ENCODE measurements at regions not wholly inside any gene's neighbourhood (a gene's known extent, or its start where the extent isn't known, plus 50 kb on each side); places are given as distances from the start of the nearest gene placed in this dataset.

- no peak for TF ChIP-seq TCF4 (CRISPR knock-in tag; IDR thresholded peaks at IDR 0.05; ENCODE audit: borderline replicate concordance)
- TF ChIP-seq OSR1 (CRISPR knock-in tag; IDR thresholded peaks at IDR 0.05), result no peak
- TF ChIP-seq PPARA (CRISPR knock-in tag; IDR thresholded peaks at IDR 0.05; ENCODE audit: borderline replicate concordance), result no peak
- no peak for TF ChIP-seq CREB5 (CRISPR knock-in tag; IDR thresholded peaks at IDR 0.05; ENCODE audit: low read depth)
- no peak for TF ChIP-seq GLIS3 (CRISPR knock-in tag; IDR thresholded peaks at IDR 0.05)
- TF ChIP-seq ZFP30 (CRISPR knock-in tag; IDR thresholded peaks at IDR 0.05), result no peak
- no peak for ATAC-seq
Observed at GRCh38 chr3:35871009-35871408, 231.7 kb downstream of the ARPP21 start.

DNA sequence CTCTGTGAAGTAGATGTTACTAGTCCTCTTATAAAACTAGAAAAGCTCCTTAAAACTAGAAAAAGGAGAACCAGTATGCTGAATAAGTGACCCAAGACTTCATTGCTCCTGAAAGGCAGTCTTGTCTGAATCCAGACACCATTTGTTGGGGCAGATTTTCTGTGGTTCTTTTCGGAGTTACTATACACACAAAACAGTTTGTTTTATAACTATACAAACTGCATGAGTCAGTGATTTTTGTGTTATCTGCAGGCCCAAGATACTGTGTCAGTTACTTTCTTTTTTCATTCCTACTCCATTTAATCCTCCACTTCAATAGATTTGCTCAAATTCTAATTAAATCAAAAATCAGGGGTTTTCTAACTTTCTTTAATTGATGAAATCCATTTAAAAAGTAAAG is 244.6 kb downstream of the ARPP21 start:
- no peak for ATAC-seq

DNA sequence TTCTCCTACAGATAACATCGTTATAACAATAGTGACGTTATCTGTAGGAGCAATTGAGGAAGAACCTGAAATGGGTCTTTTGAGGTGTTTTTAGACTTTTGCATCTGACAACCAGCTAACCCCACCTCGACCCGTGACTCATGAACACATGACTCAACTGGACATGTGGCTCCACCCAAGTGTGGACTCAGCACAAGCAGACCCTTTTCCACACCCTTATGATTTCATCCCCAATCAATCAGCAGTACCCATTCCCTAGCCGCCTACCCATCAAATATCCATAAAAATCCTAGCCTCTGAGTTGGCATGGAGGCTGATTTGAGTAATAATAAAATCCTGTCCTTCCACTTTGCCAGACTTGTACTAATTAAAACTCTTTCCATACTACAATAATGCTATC is 255.4 kb downstream of the ARPP21 start:
- no peak for ATAC-seq
- TF ChIP-seq SNAI2 (CRISPR knock-in tag; IDR thresholded peaks at IDR 0.05) (no peak), OSR1 (CRISPR knock-in tag; IDR thresholded peaks at IDR 0.05) (no peak), ZNF8 (CRISPR knock-in tag; IDR thresholded peaks at IDR 0.05) (no peak), GLIS3 (CRISPR knock-in tag; IDR thresholded peaks at IDR 0.05) (no peak), TCF4 (CRISPR knock-in tag; IDR thresholded peaks at IDR 0.05; ENCODE audit: borderline replicate concordance) (no peak), ARNTL (CRISPR knock-in tag; IDR thresholded peaks at IDR 0.05; ENCODE audit: borderline replicate concordance, low read depth) (no peak), CSDC2 (CRISPR knock-in tag; IDR thresholded peaks at IDR 0.05) (no peak), CREB5 (CRISPR knock-in tag; IDR thresholded peaks at IDR 0.05; ENCODE audit: low read depth) (no peak), TOX (CRISPR knock-in tag; IDR thresholded peaks at IDR 0.05; ENCODE audit: borderline replicate concordance) (no peak)
- TF ChIP-seq, protein P1, sequence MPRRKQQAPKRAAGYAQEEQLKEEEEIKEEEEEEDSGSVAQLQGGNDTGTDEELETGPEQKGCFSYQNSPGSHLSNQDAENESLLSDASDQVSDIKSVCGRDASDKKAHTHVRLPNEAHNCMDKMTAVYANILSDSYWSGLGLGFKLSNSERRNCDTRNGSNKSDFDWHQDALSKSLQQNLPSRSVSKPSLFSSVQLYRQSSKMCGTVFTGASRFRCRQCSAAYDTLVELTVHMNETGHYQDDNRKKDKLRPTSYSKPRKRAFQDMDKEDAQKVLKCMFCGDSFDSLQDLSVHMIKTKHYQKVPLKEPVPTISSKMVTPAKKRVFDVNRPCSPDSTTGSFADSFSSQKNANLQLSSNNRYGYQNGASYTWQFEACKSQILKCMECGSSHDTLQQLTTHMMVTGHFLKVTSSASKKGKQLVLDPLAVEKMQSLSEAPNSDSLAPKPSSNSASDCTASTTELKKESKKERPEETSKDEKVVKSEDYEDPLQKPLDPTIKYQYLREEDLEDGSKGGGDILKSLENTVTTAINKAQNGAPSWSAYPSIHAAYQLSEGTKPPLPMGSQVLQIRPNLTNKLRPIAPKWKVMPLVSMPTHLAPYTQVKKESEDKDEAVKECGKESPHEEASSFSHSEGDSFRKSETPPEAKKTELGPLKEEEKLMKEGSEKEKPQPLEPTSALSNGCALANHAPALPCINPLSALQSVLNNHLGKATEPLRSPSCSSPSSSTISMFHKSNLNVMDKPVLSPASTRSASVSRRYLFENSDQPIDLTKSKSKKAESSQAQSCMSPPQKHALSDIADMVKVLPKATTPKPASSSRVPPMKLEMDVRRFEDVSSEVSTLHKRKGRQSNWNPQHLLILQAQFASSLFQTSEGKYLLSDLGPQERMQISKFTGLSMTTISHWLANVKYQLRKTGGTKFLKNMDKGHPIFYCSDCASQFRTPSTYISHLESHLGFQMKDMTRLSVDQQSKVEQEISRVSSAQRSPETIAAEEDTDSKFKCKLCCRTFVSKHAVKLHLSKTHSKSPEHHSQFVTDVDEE (CRISPR knock-in tag; IDR thresholded peaks at IDR 0.05), result no peak

More for the DNA sequence above, 244.6 kb downstream of the ARPP21 start:
- TF ChIP-seq, protein P1 (CRISPR knock-in tag; IDR thresholded peaks at IDR 0.05), result no peak
- TF ChIP-seq CSDC2 (CRISPR knock-in tag; IDR thresholded peaks at IDR 0.05), result no peak
- TF ChIP-seq ZNF70 (CRISPR knock-in tag; IDR thresholded peaks at IDR 0.05), result no peak
- TF ChIP-seq ZFP3 (CRISPR knock-in tag; IDR thresholded peaks at IDR 0.05), result no peak
- TF ChIP-seq, protein P2, sequence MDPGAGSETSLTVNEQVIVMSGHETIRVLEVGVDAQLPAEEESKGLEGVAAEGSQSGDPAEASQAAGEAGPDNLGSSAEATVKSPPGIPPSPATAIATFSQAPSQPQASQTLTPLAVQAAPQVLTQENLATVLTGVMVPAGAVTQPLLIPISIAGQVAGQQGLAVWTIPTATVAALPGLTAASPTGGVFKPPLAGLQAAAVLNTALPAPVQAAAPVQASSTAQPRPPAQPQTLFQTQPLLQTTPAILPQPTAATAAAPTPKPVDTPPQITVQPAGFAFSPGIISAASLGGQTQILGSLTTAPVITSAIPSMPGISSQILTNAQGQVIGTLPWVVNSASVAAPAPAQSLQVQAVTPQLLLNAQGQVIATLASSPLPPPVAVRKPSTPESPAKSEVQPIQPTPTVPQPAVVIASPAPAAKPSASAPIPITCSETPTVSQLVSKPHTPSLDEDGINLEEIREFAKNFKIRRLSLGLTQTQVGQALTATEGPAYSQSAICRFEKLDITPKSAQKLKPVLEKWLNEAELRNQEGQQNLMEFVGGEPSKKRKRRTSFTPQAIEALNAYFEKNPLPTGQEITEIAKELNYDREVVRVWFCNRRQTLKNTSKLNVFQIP (CRISPR knock-in tag; IDR thresholded peaks at IDR 0.05; ENCODE audit: borderline replicate concordance, low read depth), result no peak
- no peak for TF ChIP-seq RARB (CRISPR knock-in tag; IDR thresholded peaks at IDR 0.05)
- no peak for TF ChIP-seq PPARA (CRISPR knock-in tag; IDR thresholded peaks at IDR 0.05; ENCODE audit: borderline replicate concordance)
- no peak for TF ChIP-seq ARNTL (CRISPR knock-in tag; IDR thresholded peaks at IDR 0.05; ENCODE audit: borderline replicate concordance, low read depth)
- TF ChIP-seq ZNF565 (CRISPR knock-in tag; conservative IDR thresholded peaks at IDR 0.05; ENCODE audit: low read depth), result no peak
- TF ChIP-seq CREB5 (CRISPR knock-in tag; IDR thresholded peaks at IDR 0.05; ENCODE audit: low read depth), result no peak
- no peak for TF ChIP-seq GLIS3 (CRISPR knock-in tag; IDR thresholded peaks at IDR 0.05)
- no peak for TF ChIP-seq OSR1 (CRISPR knock-in tag; IDR thresholded peaks at IDR 0.05)
- no peak for TF ChIP-seq CSRNP3 (CRISPR knock-in tag; IDR thresholded peaks at IDR 0.05)
- TF ChIP-seq ZC3H10 (CRISPR knock-in tag; IDR thresholded peaks at IDR 0.05), result no peak
- TF ChIP-seq ZNF8 (CRISPR knock-in tag; IDR thresholded peaks at IDR 0.05), result no peak
- TF ChIP-seq TOX (CRISPR knock-in tag; IDR thresholded peaks at IDR 0.05; ENCODE audit: borderline replicate concordance), result no peak
- TF ChIP-seq SNAI2 (CRISPR knock-in tag; IDR thresholded peaks at IDR 0.05), result no peak
- no peak for TF ChIP-seq ISL1 (CRISPR knock-in tag; IDR thresholded peaks at IDR 0.05)
- no peak for TF ChIP-seq TCF4 (CRISPR knock-in tag; IDR thresholded peaks at IDR 0.05; ENCODE audit: borderline replicate concordance)
